ENCODE measurements at regions not wholly inside any gene's neighbourhood (a gene's known extent, or its start where the extent isn't known, plus 50 kb on each side); places are given as distances from the start of the nearest gene placed in this dataset.

DNA sequence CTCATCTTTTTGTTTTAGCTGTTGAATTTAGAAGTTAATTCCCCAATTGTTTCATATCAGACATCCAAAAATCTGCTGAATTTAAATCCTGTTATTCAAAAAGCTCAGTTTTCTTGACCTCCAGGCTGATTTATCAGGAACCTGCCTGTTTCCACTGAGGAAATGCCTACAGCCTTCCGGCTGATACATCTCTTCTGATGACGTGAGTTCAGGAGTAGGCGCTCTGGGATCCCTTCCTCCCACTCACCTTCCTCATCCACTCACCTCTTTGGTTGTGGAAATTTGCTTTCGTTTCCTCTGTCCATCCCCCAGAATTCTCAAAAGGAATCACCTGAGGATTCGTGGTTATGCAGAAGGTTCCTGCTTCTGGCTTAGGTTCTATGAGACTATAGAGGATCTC lies 55.4 kb upstream of the ALDH1A3 start:
- ChIA-PET CTCF (interaction anchor here (1.5 kb wide), 1 partner anchor 49 kb away, joined by 3 read pairs; no protein-coding TSS in a partner anchor), POLR2A (no interaction called here)
- no peaks in the 10 kb centered on the region for H3K36me3 ChIP-seq (replicated peaks in 1 of 2; ENCODE audit: control insufficient read depth in 1 of 2, insufficient read depth in 2 of 2, low read length in 1 of 2)
- no peaks in the 10 kb centered on the region for H3K9me2 ChIP-seq
- H3K4me1 ChIP-seq (ENCODE audit: control insufficient read depth in 1 of 2, insufficient read depth in 2 of 2, low read depth in 1 of 2, low read length in 1 of 2): peaks cover 0 to 16% of the 10 kb centered on the region in 2 experiments; a peak in 2 of 4 replicates
- no peak overlapping the region for H3K9ac ChIP-seq
- no peaks in the 10 kb centered on the region for H3K79me2 ChIP-seq (ENCODE audit: insufficient read depth)
- H3K4me3 ChIP-seq (ENCODE audit: low read depth in 2 of 2, low read length in 1 of 2): no peak overlapping the region
- H3F3A ChIP-seq (replicated peaks; ENCODE audit: insufficient read depth): no peaks in the 10 kb centered on the region
- no peaks in the 10 kb centered on the region for H3K9me3 ChIP-seq
- H2AFZ ChIP-seq (ENCODE audit: low read depth): no peak overlapping the region
- no peak overlapping the region; a peak in 1 of 4 replicates for H3K27ac ChIP-seq (ENCODE audit: low read depth in 2 of 2, low read length in 1 of 2)
- H3K4me2 ChIP-seq: no peak overlapping the region
- WGBS (ENCODE audit: low lambda C conversion rate): 62% methylated on average over 5 of the region's 5 CpGs
- H3K27me3 ChIP-seq (ENCODE audit: insufficient read depth): no peaks in the 10 kb centered on the region
- no peaks in the 10 kb centered on the region for H4K20me1 ChIP-seq (ENCODE audit: insufficient read depth)
- no peak for DNase-seq
- TF ChIP-seq, protein P1, sequence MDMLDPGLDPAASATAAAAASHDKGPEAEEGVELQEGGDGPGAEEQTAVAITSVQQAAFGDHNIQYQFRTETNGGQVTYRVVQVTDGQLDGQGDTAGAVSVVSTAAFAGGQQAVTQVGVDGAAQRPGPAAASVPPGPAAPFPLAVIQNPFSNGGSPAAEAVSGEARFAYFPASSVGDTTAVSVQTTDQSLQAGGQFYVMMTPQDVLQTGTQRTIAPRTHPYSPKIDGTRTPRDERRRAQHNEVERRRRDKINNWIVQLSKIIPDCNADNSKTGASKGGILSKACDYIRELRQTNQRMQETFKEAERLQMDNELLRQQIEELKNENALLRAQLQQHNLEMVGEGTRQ (IDR thresholded peaks at IDR 0.05; ENCODE audit: borderline replicate concordance, low read depth, low read length): no peak
- TF ChIP-seq TAF1 (IDR thresholded peaks at IDR 0.05; ENCODE audit: borderline replicate concordance, low read depth, low read length) (no peak), FOXJ3 (CRISPR knock-in tag; IDR thresholded peaks at IDR 0.05) (no peak)

DNA sequence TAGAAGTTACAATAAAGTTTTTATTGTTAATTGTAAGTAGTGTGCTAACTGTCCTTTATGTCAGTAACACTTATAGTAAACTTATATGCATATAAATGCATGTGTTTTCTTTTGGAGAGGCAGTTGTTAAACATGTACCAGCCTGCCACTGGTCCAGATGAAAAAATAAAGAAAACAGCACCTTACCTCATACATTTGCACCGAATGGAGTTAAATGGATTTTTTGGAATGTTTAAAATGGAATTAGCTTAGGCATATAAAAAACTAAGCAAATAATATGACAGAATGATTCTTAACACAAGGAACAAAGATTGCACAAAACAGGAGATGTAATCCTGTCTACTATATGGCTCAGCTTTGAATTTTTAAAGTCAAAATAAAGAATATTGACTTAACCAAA lies 50.2 kb upstream of the ALDH1A3 start:
- H3K4me3 ChIP-seq (ENCODE audit: low read depth in 2 of 2, low read length in 1 of 2): no peak overlapping the region
- WGBS (ENCODE audit: low lambda C conversion rate): 34% methylated on average over 1 of the region's 1 CpG
- POLR2A ChIA-PET: no interaction called here
- CTCF ChIA-PET: interaction anchor here (1.1 to 2.7 kb wide), 4 partner anchors 10 to 179 kb away, joined by 3 to 11 read pairs (median 8); no protein-coding TSS in a partner anchor
- no peaks in the 10 kb centered on the region for H3K9me2 ChIP-seq
- no peaks in the 10 kb centered on the region for H3F3A ChIP-seq (replicated peaks; ENCODE audit: insufficient read depth)
- no peak for DNase-seq
- no peaks in the 10 kb centered on the region for H3K36me3 ChIP-seq (replicated peaks in 1 of 2; ENCODE audit: control insufficient read depth in 1 of 2, insufficient read depth in 2 of 2, low read length in 1 of 2)
- H3K27ac ChIP-seq (ENCODE audit: low read depth in 2 of 2, low read length in 1 of 2): no peak overlapping the region; a peak in 1 of 4 replicates
- H3K4me2 ChIP-seq: no peak overlapping the region
- TF ChIP-seq RCOR1 (IDR thresholded peaks at IDR 0.05; ENCODE audit: low read length): no peak
- TF ChIP-seq, protein P1 (IDR thresholded peaks at IDR 0.05; ENCODE audit: borderline replicate concordance, low read depth, low read length): no peak
- no peak for TF ChIP-seq RXRA (IDR thresholded peaks at IDR 0.05; ENCODE audit: borderline replicate concordance, low read depth)
- no peak for TF ChIP-seq MEF2A (IDR thresholded peaks at IDR 0.05; ENCODE audit: borderline replicate concordance, low read depth)
- TF ChIP-seq NFIC (IDR thresholded peaks at IDR 0.05; ENCODE audit: borderline replicate concordance): no peak
- TF ChIP-seq FOXM1 (IDR thresholded peaks at IDR 0.05; ENCODE audit: low read depth): no peak
- no peak for TF ChIP-seq GATA2 (CRISPR knock-in tag; IDR thresholded peaks at IDR 0.05)
- no peak for TF ChIP-seq FOSL2 (IDR thresholded peaks at IDR 0.05; ENCODE audit: borderline replicate concordance, low read depth)
- TF ChIP-seq, protein P2, sequence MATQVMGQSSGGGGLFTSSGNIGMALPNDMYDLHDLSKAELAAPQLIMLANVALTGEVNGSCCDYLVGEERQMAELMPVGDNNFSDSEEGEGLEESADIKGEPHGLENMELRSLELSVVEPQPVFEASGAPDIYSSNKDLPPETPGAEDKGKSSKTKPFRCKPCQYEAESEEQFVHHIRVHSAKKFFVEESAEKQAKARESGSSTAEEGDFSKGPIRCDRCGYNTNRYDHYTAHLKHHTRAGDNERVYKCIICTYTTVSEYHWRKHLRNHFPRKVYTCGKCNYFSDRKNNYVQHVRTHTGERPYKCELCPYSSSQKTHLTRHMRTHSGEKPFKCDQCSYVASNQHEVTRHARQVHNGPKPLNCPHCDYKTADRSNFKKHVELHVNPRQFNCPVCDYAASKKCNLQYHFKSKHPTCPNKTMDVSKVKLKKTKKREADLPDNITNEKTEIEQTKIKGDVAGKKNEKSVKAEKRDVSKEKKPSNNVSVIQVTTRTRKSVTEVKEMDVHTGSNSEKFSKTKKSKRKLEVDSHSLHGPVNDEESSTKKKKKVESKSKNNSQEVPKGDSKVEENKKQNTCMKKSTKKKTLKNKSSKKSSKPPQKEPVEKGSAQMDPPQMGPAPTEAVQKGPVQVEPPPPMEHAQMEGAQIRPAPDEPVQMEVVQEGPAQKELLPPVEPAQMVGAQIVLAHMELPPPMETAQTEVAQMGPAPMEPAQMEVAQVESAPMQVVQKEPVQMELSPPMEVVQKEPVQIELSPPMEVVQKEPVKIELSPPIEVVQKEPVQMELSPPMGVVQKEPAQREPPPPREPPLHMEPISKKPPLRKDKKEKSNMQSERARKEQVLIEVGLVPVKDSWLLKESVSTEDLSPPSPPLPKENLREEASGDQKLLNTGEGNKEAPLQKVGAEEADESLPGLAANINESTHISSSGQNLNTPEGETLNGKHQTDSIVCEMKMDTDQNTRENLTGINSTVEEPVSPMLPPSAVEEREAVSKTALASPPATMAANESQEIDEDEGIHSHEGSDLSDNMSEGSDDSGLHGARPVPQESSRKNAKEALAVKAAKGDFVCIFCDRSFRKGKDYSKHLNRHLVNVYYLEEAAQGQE (IDR thresholded peaks at IDR 0.05; ENCODE audit: low read depth, low read length): no peak
- TF ChIP-seq YY1 (IDR thresholded peaks at IDR 0.05; ENCODE audit: low read depth): no peak
- no peak for TF ChIP-seq TEAD4 (IDR thresholded peaks at IDR 0.05; ENCODE audit: borderline replicate concordance, insufficient read depth)
- TF ChIP-seq, protein P3, sequence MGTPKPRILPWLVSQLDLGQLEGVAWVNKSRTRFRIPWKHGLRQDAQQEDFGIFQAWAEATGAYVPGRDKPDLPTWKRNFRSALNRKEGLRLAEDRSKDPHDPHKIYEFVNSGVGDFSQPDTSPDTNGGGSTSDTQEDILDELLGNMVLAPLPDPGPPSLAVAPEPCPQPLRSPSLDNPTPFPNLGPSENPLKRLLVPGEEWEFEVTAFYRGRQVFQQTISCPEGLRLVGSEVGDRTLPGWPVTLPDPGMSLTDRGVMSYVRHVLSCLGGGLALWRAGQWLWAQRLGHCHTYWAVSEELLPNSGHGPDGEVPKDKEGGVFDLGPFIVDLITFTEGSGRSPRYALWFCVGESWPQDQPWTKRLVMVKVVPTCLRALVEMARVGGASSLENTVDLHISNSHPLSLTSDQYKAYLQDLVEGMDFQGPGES (IDR thresholded peaks at IDR 0.05; ENCODE audit: low read depth, low read length): no peak
- TF ChIP-seq NRF1 (IDR thresholded peaks at IDR 0.05; ENCODE audit: low read depth, low read length): no peak
- no peak for TF ChIP-seq TCF12 (IDR thresholded peaks at IDR 0.05)
- no peak for TF ChIP-seq POLR2AphosphoS5 (IDR thresholded peaks at IDR 0.05; ENCODE audit: low read depth, low read length)
- no peak for TF ChIP-seq JUND (IDR thresholded peaks at IDR 0.05)
- TF ChIP-seq, protein P4, sequence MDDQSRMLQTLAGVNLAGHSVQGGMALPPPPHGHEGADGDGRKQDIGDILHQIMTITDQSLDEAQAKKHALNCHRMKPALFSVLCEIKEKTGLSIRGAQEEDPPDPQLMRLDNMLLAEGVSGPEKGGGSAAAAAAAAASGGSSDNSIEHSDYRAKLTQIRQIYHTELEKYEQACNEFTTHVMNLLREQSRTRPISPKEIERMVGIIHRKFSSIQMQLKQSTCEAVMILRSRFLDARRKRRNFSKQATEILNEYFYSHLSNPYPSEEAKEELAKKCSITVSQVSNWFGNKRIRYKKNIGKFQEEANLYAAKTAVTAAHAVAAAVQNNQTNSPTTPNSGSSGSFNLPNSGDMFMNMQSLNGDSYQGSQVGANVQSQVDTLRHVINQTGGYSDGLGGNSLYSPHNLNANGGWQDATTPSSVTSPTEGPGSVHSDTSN (IDR thresholded peaks at IDR 0.05): no peak
- no peak for TF ChIP-seq TAF1 (IDR thresholded peaks at IDR 0.05; ENCODE audit: borderline replicate concordance, low read depth, low read length)
- H3K9me3 ChIP-seq: no peaks in the 10 kb centered on the region
- no peaks in the 10 kb centered on the region for H4K20me1 ChIP-seq (ENCODE audit: insufficient read depth)
- H3K27me3 ChIP-seq (ENCODE audit: insufficient read depth): no peaks in the 10 kb centered on the region
- H3K4me1 ChIP-seq (ENCODE audit: control insufficient read depth in 1 of 2, insufficient read depth in 2 of 2, low read depth in 1 of 2, low read length in 1 of 2): peaks cover 0 to 26% of the 10 kb centered on the region in 2 experiments; a peak in 2 of 4 replicates
- H3K79me2 ChIP-seq (ENCODE audit: insufficient read depth): no peaks in the 10 kb centered on the region
- H3K9ac ChIP-seq: no peak overlapping the region
- no peak overlapping the region for H2AFZ ChIP-seq (ENCODE audit: low read depth)
